Esophagus muscularis mucosa (tissue), 3 donors: ENCODE measurements at regions not wholly inside any gene's neighbourhood (a gene's known extent, or its start where the extent isn't known, plus 50 kb on each side); places are given as distances from the start of the nearest gene placed in this dataset.

ENCODE experiments used
- POLR2A ChIP-seq: fragments of 450-650 bp; IDR thresholded peaks from one replicate; pipeline ENCODE4 v1.6.1; 2017; ENCODE audit warnings: antibody characterized with exemption, moderate library complexity, mild to moderate bottlenecking, low read depth
- POLR2AphosphoS5 ChIP-seq, 2 donors: sonication (generic); formaldehyde crosslinking; IDR thresholded peaks; one replicate each; pipeline ENCODE4 v1.6.1; 2017; ENCODE audit warnings: antibody characterized with exemption in 2 of 2
- TF ChIP-seq, protein P1 (sequence below), 3 experiments: fragments of 200-600 bp in 2 of 3; fragments of 450-650 bp in 1 of 3; sonication (generic) in 2 of 3; IDR thresholded peaks; one replicate each; pipeline ENCODE4 v1.5.1; 2017 to 2019; ENCODE audit warnings: antibody characterized with exemption in 3 of 3, mild to moderate bottlenecking in 2 of 3, moderate library complexity in 1 of 3

DNA sequence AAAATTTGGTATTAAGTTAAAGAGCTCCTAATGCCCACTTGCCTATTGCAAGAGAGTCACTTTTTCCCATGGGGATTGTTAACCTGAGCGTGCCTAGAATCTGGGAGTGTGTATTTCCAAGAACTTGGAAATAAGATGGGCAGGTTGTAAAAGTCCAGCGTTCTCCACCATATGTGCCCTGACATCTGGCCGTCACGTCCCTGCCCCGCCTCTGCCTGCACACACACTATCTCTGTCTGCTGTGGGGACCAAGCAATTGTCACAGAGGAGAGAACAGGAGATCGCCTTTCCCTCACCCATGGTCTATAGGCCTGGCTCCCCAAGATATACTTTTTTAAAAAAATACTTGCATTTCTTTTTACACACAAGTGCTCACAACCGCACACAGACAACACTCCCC, 396.5 kb upstream of the PFKP start:
- TF ChIP-seq, protein P1, sequence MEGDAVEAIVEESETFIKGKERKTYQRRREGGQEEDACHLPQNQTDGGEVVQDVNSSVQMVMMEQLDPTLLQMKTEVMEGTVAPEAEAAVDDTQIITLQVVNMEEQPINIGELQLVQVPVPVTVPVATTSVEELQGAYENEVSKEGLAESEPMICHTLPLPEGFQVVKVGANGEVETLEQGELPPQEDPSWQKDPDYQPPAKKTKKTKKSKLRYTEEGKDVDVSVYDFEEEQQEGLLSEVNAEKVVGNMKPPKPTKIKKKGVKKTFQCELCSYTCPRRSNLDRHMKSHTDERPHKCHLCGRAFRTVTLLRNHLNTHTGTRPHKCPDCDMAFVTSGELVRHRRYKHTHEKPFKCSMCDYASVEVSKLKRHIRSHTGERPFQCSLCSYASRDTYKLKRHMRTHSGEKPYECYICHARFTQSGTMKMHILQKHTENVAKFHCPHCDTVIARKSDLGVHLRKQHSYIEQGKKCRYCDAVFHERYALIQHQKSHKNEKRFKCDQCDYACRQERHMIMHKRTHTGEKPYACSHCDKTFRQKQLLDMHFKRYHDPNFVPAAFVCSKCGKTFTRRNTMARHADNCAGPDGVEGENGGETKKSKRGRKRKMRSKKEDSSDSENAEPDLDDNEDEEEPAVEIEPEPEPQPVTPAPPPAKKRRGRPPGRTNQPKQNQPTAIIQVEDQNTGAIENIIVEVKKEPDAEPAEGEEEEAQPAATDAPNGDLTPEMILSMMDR (IDR thresholded peaks at IDR 0.05): no peak
- TF ChIP-seq POLR2A (no peak), POLR2AphosphoS5 (IDR thresholded peaks at IDR 0.05) (no peak)
